HFFc6 (cell line): ENCODE measurements at regions not wholly inside any gene's neighbourhood (a gene's known extent, or its start where the extent isn't known, plus 50 kb on each side); places are given as distances from the start of the nearest gene placed in this dataset.

ENCODE experiments used
- DNase-seq: peaks from one replicate; pipeline ENCODE4 v3.0.0-alpha.2; 2018
- H3K27ac Mint-ChIP-seq: 2 replicates; pipeline ENCODE4 v1.8.0; 2020; ENCODE audit warnings: mild to moderate bottlenecking, mixed read lengths
- H3K27me3 Mint-ChIP-seq: 2 replicates; pipeline ENCODE4 v1.8.0; 2021; ENCODE audit warnings: mild to moderate bottlenecking, moderate library complexity, mixed read lengths; ENCODE audit not compliant: insufficient read depth
- H3K36me3 Mint-ChIP-seq: 2 replicates; pipeline ENCODE4 v1.8.0; 2021; ENCODE audit warnings: low read depth, mixed read lengths
- H3K4me1 Mint-ChIP-seq: 2 replicates; pipeline ENCODE4 v1.8.0; 2020; ENCODE audit warnings: low read depth, mixed read lengths
- H3K4me3 Mint-ChIP-seq: 2 replicates; pipeline ENCODE4 v1.8.0; 2020; ENCODE audit warnings: mild to moderate bottlenecking, moderate library complexity, mixed read lengths
- H3K9me3 Mint-ChIP-seq: 2 replicates; pipeline ENCODE4 v1.8.0; 2020; ENCODE audit warnings: mild to moderate bottlenecking, mixed read lengths
- TF ChIP-seq, protein P1 (sequence below): fragments of 200-600 bp; sonication (generic); IDR thresholded peaks from 2 replicates; pipeline ENCODE4 v1.5.0; 2021; ENCODE audit warnings: antibody characterized with exemption, mild to moderate bottlenecking

- Mint-ChIP-seq H3K9me3 (no peaks in the 10 kb centered on the region), H3K4me3 (no peak overlapping the region), H3K36me3 (no peaks in the 10 kb centered on the region; the same call in 1 of the 2 replicates), H3K4me1 (peaks cover 78% of the 10 kb centered on the region), H3K27me3 (peaks cover 2% of the 10 kb centered on the region; the same call in 1 of the 2 replicates), H3K27ac (peak overlapping the region; percentile 69)
- DNase-seq: no peak
- TF ChIP-seq, protein P1, sequence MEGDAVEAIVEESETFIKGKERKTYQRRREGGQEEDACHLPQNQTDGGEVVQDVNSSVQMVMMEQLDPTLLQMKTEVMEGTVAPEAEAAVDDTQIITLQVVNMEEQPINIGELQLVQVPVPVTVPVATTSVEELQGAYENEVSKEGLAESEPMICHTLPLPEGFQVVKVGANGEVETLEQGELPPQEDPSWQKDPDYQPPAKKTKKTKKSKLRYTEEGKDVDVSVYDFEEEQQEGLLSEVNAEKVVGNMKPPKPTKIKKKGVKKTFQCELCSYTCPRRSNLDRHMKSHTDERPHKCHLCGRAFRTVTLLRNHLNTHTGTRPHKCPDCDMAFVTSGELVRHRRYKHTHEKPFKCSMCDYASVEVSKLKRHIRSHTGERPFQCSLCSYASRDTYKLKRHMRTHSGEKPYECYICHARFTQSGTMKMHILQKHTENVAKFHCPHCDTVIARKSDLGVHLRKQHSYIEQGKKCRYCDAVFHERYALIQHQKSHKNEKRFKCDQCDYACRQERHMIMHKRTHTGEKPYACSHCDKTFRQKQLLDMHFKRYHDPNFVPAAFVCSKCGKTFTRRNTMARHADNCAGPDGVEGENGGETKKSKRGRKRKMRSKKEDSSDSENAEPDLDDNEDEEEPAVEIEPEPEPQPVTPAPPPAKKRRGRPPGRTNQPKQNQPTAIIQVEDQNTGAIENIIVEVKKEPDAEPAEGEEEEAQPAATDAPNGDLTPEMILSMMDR: no peak
Observed at GRCh38 chr4:53716471-53717063, 125.3 kb upstream of the LNX1 start.

GRCh38 chr4:53716011-53716410 is 124.7 kb upstream of the LNX1 start:
- DNase-seq: no peak
- Mint-ChIP-seq H3K27me3 (peaks cover 4% of the 10 kb centered on the region), H3K9me3 (no peaks in the 10 kb centered on the region), H3K4me3 (peak overlapping the region; percentile 16; the same call in 1 of the 2 replicates), H3K36me3 (no peaks in the 10 kb centered on the region; the same call in 1 of the 2 replicates), H3K4me1 (peaks cover 78% of the 10 kb centered on the region), H3K27ac (peak overlapping the region; percentile 69)
- TF ChIP-seq, protein P1: no peak

- Mint-ChIP-seq H3K27ac (peak overlapping the region; percentile 69), H3K4me3 (peak overlapping the region; percentile 16), H3K9me3 (no peaks in the 10 kb centered on the region), H3K36me3 (no peaks in the 10 kb centered on the region; the same call in 1 of the 2 replicates), H3K4me1 (peaks cover 69% of the 10 kb centered on the region), H3K27me3 (peaks cover 4% of the 10 kb centered on the region)
- TF ChIP-seq, protein P1: no peak
- peak; percentile 82 for DNase-seq
Observed at GRCh38 chr4:53714236-53715140, 123.2 kb upstream of the LNX1 start.

- Mint-ChIP-seq H3K4me1 (peaks cover 69% of the 10 kb centered on the region), H3K9me3 (no peaks in the 10 kb centered on the region), H3K36me3 (no peaks in the 10 kb centered on the region; the same call in 1 of the 2 replicates), H3K27me3 (peaks cover 4% of the 10 kb centered on the region), H3K4me3 (no peak overlapping the region), H3K27ac (no peak overlapping the region)
- DNase-seq: no peak
- TF ChIP-seq, protein P1: no peak
Observed at GRCh38 chr4:53713767-53714166, 122.5 kb upstream of the LNX1 start.

- H3K9me3 Mint-ChIP-seq: no peaks in the 10 kb centered on the region
- DNase-seq: no peak
- H3K27ac Mint-ChIP-seq: no peak overlapping the region
- TF ChIP-seq, protein P1: no peak
- peaks cover 69% of the 10 kb centered on the region for H3K4me1 Mint-ChIP-seq
- no peaks in the 10 kb centered on the region; the same call in 1 of the 2 replicates for H3K36me3 Mint-ChIP-seq
- H3K27me3 Mint-ChIP-seq: peaks cover 4% of the 10 kb centered on the region
- no peak overlapping the region for H3K4me3 Mint-ChIP-seq
Observed at GRCh38 chr4:53713296-53713695, 122.0 kb upstream of the LNX1 start.
